ENCODE measurements at regions not wholly inside any gene's neighbourhood (a gene's known extent, or its start where the extent isn't known, plus 50 kb on each side); places are given as distances from the start of the nearest gene placed in this dataset.

- no peak overlapping the region for H3K27ac ChIP-seq
- TF ChIP-seq CTCF (conservative IDR thresholded peaks at IDR 0.05), result no peak
Observed at GRCh38 chr20:34163307-34163706, 51.3 kb upstream of the EIF2S2 start.

GRCh38 chr20:34164381-34164984 lies 52.4 kb upstream of the EIF2S2 start:
- H3K27ac ChIP-seq, result no peak overlapping the region
- no peak for TF ChIP-seq CTCF (conservative IDR thresholded peaks at IDR 0.05)

- no peak for TF ChIP-seq CTCF (conservative IDR thresholded peaks at IDR 0.05)
- no peak overlapping the region for H3K27ac ChIP-seq
Observed at GRCh38 chr20:34165018-34165619, 53.1 kb upstream of the EIF2S2 start.

- no peak for TF ChIP-seq CTCF (conservative IDR thresholded peaks at IDR 0.05)
- no peak overlapping the region for H3K27ac ChIP-seq
Observed at GRCh38 chr20:34171640-34172039, 59.6 kb upstream of the EIF2S2 start.

- TF ChIP-seq CTCF (conservative IDR thresholded peaks at IDR 0.05), result no peak
- H3K27ac ChIP-seq, result no peak overlapping the region
Observed at GRCh38 chr20:34172926-34173325, 60.9 kb upstream of the EIF2S2 start.

- no peak for TF ChIP-seq CTCF (conservative IDR thresholded peaks at IDR 0.05)
- no peak overlapping the region for H3K27ac ChIP-seq
Observed at GRCh38 chr20:34175079-34175478, 63.0 kb upstream of the EIF2S2 start.

- TF ChIP-seq CTCF (conservative IDR thresholded peaks at IDR 0.05), result no peak
- H3K27ac ChIP-seq, result no peak overlapping the region
Observed at GRCh38 chr20:34175879-34176278, 63.8 kb upstream of the EIF2S2 start.
